Uterus (tissue), 2 donors: ENCODE measurements at regions not wholly inside any gene's neighbourhood (a gene's known extent, or its start where the extent isn't known, plus 50 kb on each side); places are given as distances from the start of the nearest gene placed in this dataset.

Experiments
- CTCF ChIP-seq, 4 experiments: fragments of 200-600 bp in 2 of 4; fragments of 450-650 bp in 2 of 4; sonication (generic) in 2 of 4; IDR thresholded peaks; one replicate each; pipeline ENCODE4 v1.5.1; 2016 to 2019; ENCODE audit warnings: antibody characterized with exemption in 4 of 4, mild to moderate bottlenecking in 2 of 4, moderate library complexity in 1 of 4
- POLR2A ChIP-seq, 2 donors: fragments of 450-650 bp; IDR thresholded peaks; one replicate each; pipeline ENCODE4 v1.6.1; 2016; ENCODE audit warnings: antibody characterized with exemption in 2 of 2, mild to moderate bottlenecking in 1 of 2, moderate library complexity in 1 of 2

- TF ChIP-seq CTCF (IDR thresholded peaks at IDR 0.05) = no peak
- no peak for TF ChIP-seq POLR2A (IDR thresholded peaks at IDR 0.05)
Measured at GRCh38 chr13:50125304-50125553, 110.0 kb downstream of the KCNRG start.
